GM18870 (cell line): ENCODE measurements at regions not wholly inside any gene's neighbourhood (a gene's known extent, or its start where the extent isn't known, plus 50 kb on each side); places are given as distances from the start of the nearest gene placed in this dataset.
"Not testable (repeated sequence)": the region's sequence is repeated elsewhere in the genome, so short reads cannot be mapped to it uniquely, and the experiment has no call there.

Experiments used
- ATAC-seq: cut with Tn5 transposase; IDR thresholded peaks from one replicate; pipeline ENCODE4 v1.9.1; 2021; ENCODE audit warnings: moderate library complexity; ENCODE audit not compliant: unreplicated experiment

DNA sequence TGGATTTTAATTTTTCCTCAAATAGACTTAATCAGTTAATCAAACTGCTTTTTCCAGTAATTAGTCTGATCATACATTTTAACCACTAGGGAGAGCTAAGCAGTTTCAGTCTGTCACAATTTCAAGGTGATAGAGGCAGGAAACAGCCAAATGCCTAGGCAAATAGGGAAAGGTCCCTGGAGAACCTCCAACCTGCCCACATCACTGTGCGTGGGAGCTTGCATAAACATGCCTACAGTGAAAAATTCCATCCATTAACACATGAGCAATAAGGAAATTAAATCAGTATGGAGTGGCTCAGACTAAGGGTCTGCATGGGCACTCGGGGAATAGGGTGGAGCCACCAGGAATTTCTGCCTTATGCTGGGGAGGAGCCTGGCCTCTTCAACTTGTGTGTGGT is 74.6 kb downstream of the AASDHPPT start:
- no peak for ATAC-seq

DNA sequence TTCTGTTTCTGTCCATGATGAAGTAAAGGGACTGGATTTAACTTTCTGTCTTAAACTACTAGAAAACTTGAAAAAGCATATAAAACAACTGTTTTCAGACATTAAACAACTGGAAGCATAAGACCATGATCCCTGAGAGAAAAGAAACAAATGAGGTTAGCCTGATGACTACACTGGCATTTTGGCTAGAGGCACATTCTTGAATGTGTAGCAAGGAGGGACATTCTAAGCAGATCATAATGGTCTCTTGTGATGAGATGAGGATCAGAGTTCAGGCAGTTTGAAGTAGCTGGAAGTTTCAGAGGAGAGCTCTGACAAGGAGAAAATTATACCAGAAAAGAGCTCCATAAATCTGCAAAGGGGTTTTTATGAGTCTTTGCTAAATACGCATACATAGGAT is 75.4 kb downstream of the AASDHPPT start:
- ATAC-seq, result no peak

DNA sequence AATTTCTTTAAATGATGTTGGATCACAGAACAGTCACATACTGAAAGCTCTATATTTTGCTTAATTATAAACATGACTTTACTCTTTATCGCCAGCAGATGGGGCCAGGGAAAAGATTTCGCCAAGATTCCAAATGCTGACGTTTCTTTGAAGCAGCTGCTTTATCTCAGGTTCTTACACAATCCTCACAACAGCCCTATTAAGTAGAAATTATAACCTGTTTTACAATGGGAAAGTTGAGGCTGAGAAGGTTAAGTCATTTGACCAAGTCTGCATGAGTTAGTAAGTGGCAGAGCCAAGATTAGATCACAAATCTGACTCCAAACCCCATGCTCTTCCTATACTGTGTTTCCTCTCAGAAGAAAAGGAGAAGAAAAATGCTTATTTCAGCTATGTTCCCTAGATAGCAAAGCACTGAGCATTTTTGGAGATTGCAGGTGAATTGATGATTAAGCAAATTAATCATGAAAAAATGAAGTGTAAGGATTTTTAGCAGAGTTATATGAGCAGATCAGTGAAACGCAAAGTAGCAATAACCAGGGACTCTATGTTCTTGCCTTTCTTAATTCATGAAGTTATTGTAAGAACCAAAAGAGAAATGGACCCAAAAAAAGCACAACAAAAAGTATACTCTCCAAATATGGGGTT is 79.0 kb downstream of the AASDHPPT start:
- no peak for ATAC-seq

DNA sequence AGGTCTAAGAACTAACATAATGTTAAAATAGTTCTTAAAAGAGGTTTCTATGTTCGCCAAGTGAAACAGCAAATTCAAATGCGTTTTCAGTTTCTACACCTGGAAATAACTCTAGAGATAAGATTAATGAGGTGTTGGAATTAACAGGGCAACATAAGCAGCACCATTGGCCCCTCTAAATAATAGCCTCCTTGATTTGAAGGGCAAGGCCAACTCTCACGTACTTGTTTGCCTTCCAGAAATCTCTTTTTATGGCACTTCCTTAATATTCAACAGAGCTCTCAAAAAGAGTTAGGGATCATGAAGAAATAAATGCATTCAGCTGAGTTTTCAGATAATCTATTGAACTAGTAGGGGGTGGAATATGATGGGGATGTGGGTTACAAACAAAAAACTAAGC is 80.9 kb downstream of the AASDHPPT start:
- ATAC-seq, result no peak

DNA sequence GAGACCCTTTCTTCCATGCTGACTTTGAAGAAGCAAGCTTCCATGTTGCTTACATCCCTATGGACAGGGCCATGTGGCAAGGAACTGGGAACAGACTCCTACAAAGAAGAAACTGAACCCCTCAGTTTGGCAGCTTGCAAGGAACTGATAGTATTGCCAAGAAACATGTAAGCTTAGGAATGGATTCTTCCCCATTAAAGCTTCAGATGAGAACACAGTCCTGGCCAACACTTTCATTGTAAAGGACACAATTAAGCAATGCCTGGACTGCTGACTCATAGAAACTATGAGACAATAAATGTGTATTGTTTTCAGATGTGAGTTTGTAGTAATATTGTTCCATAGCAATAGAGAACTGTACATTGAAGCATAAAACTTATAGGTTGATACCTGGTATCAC is 82.4 kb downstream of the AASDHPPT start:
- ATAC-seq, result no peak

DNA sequence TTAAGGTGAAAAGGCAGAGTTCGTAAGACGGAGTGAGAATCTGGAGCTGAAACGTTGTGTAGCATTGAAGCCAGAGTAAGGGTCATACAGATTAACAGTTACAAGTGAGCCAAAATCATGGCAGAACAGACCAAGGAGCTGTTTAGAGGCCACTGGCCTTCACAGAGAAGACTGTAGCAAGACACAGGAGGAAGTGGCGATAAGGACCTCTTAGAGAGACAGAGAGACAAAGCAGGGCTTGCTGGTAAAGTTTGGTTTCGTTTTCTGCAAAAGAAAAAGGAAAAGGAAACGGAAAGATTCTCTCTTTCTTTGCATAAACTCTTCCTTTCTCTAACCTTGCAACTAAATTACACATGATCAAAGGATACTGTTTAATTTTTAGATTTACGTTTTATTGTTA is 83.0 kb downstream of the AASDHPPT start:
- no peak for ATAC-seq

DNA sequence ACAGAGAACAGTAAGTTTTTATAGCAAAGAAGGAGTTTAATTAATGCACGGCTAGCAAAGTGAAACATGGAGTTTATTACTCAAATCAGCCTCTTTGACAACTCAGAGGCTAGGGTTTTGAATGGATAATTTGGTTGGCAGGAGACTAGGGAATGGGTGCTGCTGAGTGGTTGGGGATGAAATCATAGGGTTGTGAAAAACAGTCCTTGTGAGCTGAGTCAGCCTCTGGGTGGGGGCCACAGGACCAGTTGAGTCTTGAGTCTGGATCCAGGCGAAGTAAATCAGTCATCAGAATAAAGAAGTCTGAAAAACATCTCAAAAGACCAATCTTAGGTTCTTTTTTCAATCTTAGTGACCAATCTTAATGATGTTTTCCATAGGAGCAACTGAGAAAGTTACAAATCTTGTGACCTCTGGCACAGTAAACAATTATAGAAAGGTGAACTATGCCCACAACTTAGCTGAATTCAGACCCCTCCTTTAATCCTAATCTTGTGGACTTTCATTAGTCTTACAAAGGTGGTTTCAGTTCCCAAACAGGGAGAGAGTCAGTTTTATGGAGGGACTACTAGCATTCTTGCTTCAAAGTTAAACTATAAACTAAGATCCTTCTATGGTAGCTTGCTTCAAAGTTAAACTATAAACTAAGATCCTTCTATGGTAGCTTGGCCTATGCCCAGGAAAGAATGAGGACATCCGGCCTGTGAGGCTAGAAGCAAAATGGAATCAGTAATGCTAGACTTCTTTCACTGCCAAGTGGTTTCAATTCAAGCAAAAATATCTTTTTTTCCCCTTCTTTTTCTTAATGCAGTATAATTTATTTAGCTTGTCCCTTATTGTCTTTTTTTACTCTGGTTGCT is 84.5 kb downstream of the AASDHPPT start:
- peak; percentile 54 for ATAC-seq

DNA sequence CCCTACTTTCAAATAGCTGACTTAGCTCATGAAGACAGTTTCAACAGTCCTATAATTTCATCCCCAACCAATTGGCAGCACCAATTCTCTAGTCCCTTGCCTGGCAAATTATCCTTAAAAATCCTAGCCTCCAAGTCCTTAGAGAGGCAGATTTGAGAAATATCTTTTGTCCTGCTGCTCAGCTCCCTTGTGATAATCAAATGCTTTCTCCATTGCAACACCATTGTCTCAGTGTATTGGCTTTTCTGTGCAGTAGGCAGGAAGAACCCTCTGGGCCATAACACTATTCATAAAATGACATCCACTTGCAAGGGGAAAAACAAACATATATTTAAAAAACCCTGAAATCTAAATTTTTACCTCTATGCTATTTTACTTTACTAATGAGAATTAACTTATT is 89.6 kb downstream of the AASDHPPT start:
- ATAC-seq, result no peak

DNA sequence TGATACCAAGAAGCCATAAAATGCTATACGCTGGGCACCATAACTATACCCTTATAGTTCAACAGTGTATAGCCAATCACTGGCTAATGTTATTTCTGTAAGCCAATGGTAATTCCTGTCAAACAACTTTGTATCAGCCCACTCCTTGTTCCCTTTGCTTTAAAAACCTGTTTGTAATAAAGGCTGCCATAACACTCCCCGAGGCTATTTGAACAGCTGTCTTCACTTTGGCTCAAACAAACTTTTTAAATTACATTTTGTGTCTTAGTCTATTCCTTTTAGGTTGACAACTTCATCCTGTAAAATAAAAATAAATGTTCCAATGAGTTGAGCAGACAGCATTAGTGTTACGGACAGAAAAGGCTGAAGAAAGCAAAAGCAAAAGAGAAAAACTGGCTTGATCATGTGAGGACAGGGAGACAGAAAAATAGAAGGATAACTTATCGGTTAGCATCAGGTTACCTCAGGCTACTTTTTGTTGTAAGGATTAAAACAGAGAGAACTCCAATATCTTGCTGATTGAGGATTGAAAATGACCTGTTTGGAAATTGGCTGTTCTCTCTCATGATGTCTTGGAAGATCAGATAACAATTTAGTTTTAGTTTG is 95.0 kb downstream of the AASDHPPT start:
- no peak for ATAC-seq

DNA sequence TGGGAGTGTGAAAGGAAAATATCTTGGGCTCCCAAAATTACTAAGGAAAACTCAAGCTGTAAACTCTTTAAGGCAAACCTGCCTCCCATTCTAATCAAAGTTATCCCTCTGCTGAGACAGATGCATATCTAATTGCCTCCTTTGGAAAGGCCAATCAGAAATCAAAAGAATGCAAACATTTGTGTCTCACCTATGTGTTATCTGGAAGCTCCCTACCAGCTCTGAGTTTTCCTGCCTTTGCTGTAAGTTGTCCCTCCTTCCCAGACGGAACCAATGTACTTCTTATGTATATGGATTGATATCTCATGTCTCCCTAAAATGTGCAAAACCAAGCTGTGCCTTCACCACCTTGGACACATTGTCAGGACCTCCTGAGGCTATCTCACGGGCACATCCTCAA is 95.8 kb downstream of the AASDHPPT start:
- no peak for ATAC-seq

DNA sequence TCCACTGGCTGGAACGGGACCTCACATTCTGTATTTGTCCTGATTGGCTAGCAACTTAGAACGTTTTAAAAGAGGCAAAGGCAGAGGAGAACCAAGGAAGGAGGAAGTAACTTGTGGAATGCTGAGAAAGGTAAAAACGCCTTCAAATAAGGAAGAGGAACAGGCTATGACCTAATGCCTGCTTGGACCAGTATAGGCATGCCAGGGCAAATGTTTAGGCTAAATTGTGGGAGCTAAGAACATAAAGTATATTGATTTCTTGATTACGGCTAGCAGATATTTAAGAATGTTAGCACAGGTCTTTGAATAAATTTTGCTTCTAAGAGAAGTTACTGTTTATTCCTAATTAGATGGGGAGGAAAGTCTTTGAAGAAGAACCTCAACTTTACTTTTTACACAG is 96.5 kb downstream of the AASDHPPT start:
- not testable (repeated sequence) for ATAC-seq

DNA sequence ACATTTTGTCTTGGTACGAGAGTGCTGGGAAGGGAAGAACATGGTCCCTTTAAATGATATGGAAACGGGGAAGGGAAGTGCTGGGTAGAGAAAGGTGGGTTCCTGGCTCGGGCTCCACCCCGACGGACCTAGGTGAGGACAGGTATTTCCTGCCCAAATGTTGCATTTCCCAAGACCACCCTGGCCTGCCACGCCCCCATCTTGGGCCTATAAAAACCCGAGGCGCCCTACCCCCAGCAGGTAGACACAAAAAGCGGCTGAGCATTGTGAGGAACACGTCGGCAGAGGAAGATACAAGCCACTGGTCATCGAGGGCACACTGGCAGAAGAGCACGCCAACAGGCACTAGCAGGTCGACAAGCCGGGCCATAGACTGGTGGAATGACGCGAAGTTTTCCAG is 99.4 kb downstream of the AASDHPPT start:
- no peak for ATAC-seq

DNA sequence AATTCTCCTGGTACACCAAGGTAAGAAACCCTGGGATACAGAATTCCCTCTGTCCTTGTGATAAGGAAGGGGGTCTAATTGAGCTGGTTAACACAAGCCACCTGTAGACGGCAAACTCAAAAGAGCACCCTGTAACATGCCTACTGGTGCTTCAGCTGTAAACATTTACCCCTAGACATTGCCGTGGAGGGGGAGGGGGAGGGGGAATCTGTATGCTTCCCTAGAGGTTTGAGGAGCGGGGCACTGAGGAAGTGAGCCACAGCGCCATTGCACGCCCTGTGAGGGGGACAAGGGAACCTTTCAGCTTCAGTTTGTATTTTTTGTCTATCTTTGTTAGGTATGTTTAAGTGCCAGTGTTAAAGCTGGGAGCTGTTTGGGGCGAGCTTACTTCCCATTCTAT is 99.8 kb downstream of the AASDHPPT start:
- no peak for ATAC-seq

DNA sequence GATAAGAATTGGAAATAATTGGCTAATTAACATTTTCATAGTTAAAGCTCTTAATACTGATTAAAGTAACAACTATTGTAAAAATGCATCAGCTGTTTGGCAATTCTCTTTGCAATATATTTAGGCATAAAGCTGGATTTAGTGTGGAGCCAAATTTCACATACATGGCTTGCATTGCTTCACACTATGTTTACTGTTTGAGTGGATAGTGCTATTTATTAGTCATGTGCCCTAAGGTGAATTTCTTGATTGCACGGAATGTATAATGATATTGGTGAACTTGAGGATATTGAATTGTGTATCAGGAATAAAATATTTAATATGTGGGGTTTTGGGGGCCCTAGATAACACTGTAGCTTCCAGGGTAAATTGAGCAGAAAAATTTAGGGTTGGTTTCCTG is 100.9 kb downstream of the AASDHPPT start:
- no peak for ATAC-seq

DNA sequence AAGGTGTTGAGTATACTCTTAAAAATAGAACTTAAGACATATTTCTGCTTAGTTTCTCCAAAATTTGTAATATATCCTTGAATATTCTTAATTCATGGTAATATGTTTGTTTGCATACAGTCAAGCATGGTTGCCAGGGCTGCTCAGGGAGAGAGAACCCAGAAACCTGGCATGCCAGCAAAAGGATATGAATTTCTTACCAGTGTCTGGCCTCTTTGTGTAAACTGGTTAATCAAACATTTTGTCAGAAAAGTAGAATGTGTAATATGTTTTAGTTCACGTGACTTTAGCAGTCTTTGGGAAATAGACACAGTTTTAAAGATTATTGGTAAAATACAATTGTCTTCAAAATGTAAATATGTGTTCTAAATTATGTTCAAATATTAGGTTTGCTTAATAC is 101.6 kb downstream of the AASDHPPT start:
- ATAC-seq, result no peak

DNA sequence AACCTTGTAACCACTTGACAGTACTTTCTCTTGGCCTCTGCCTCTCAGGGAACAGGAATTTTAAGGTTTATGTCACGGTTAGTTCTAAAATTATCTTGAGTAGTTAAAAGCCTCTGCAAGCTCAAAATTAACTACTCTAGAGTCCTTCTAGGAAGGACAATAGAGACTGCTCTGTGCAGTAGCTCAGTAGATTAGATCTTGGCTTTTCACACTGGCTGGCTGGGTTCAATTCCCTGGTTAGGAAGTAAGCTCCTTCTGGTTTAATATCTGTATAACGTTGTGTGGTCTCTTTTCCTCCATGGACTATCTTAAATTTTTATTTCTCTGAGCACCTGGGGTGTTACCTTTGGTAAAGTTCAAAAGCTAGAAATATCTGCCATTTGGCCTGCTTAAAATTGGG is 109.2 kb downstream of the AASDHPPT start:
- ATAC-seq, result no peak

DNA sequence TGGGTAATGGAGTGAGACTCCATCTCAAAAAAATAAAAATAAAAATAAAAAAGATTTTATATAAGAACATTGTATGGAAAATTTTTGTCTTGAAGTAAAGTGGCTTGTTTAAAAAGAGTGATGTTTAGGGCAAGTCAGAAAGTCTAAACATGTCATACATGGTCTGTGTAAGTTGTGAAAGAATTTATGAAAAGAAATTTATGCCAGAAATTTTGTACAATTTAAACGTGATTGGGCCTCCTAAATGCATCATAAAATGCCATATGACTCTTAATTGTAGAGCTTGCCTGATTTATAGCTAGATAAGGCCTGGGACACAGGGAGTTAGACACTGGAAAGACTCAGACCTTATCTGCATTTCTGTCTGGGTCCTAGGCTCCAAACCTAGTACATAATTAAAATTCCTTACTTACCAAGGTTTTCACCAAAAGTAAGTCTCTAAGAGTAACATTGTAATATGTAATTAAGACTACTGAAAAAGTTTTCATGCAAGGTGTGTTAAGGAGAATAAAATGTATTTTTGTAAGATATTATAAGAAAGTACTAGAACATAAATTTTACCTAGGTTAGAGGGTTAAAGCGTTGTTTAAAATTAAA is 110.5 kb downstream of the AASDHPPT start:
- no peak for ATAC-seq

DNA sequence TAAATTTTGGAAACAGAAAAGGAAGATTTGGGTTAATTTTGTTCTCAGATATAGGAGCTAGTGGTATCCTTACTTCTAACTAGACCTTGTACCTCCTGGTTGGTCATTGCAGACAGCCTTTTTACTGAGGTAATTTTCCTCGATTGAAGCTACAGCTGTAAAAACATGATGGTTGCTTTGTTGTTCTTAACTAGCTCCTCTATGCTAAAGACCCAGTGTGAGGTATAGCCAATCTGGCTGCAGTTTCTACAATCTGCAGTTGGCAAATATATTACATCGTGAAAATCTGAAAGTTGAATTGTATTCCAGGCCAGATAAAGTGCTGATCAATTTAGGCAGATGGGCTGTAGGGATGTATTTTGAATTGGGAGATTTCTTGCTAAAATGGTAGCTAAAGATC is 116.5 kb downstream of the AASDHPPT start:
- no peak for ATAC-seq

DNA sequence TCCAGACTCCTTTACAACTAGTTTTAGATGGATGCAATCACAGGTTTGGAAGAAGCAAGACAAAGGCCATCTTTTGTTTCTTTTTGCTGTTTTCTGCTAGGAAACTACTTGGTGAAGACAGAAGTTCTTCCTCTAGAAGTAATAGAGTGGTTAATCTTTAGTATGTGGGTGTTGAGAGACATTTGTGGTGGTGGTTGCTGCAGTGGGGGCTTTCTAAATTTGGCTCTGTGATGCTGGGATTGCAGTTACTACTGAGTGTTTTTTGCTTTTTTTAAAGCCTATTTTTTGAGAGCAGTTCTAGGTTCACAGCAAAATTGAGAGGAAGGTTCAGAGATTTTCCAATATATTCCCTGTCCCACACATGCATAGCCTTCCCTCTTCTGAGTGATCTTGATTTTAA is 120.0 kb downstream of the AASDHPPT start:
- no peak for ATAC-seq

DNA sequence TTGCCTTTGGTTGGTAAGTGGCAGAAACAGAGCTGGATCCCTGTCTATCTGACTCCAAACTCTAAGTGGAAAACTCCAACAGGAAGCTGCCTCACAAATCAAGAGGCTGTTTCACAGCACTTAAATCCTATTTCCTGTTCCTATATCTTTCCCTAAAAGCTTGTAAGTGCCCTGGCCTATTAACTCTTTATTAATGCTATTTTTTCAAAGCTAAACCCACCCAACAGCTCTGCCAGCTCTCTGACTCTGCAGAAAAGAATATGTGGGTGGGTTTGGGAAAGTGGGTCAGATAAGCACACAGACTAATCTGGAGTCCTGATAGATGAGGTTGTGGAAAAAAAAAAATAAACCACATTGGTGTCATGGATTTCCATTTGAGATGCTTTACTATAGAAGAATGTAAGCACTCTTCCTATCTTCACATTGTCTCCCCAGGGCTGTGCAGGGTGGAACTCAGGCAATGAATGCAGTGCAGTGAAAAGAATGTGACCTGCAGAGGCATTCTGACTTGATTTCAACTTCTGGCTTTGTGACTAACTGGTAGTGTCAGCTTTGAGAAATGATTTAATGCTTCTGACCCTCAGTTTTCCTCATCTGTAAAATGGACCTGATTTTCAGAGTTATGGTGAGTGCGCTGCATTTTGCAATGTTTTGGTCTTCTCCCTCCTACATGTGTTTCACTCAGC is 125.6 kb downstream of the AASDHPPT start:
- ATAC-seq, result no peak

DNA sequence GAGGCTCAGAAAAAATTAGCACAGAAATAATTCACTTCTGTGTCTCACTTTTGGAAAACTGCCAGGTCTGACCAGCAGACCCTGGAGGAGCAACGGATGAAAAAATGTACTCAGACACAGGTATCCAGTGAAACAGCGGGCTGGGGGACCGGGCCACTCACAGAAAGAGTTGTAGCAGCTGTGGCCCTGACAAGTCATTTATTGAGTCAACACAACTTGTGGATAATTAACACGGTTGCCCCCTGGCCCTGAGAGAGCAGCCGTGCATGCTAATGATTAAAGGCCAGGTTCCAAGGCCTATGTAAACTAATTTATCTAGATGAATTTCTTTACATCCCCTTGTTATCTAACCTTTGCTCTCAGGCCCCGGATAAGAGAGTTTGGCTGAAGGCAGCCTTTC is 131.3 kb downstream of the AASDHPPT start:
- ATAC-seq, result no peak
